Immature natural killer cell (primary cell): ENCODE measurements at regions not wholly inside any gene's neighbourhood (a gene's known extent, or its start where the extent isn't known, plus 50 kb on each side); places are given as distances from the start of the nearest gene placed in this dataset.
"Not testable (repeated sequence)": the region's sequence is repeated elsewhere in the genome, so short reads cannot be mapped to it uniquely, and the experiment has no call there.

Experiments used
- DNase-seq, 3 donors: peaks; one replicate each; pipeline ENCODE4 v3.0.0; 2022; ENCODE audit warnings: mixed read lengths in 1 of 3
- H3K27ac Mint-ChIP-seq, 6 donors: one replicate each; pipeline ENCODE4 v1.8.0; 2020; ENCODE audit warnings: mixed read lengths in 6 of 6, mild to moderate bottlenecking in 5 of 6, inconsistent platforms in 4 of 6, moderate library complexity in 3 of 6
- H3K27me3 Mint-ChIP-seq, 3 donors: one replicate each; pipeline ENCODE4 v1.8.0; 2020 to 2021; ENCODE audit warnings: low read depth in 3 of 3, mild to moderate bottlenecking in 3 of 3, mixed read lengths in 3 of 3, moderate library complexity in 3 of 3, inconsistent platforms in 1 of 3
- H3K36me3 Mint-ChIP-seq, 3 donors: one replicate each; pipeline ENCODE4 v1.8.0; 2020; ENCODE audit warnings: mixed read lengths in 3 of 3, inconsistent platforms in 2 of 3, mild to moderate bottlenecking in 2 of 3
- H3K4me1 Mint-ChIP-seq, 2 donors: one replicate each; pipeline ENCODE4 v1.8.0; 2020; ENCODE audit warnings: inconsistent platforms in 2 of 2, mild to moderate bottlenecking in 2 of 2, mixed read lengths in 2 of 2, moderate library complexity in 1 of 2
- H3K4me3 Mint-ChIP-seq, 5 donors: one replicate each; pipeline ENCODE4 v1.8.0; 2020; ENCODE audit warnings: mild to moderate bottlenecking in 5 of 5, mixed read lengths in 5 of 5, inconsistent platforms in 3 of 5, moderate library complexity in 3 of 5
- H3K9me3 Mint-ChIP-seq, 6 donors: one replicate each; pipeline ENCODE4 v1.8.0; 2020; ENCODE audit warnings: mild to moderate bottlenecking in 6 of 6, mixed read lengths in 6 of 6, inconsistent platforms in 4 of 6, moderate library complexity in 3 of 6

GRCh38 chr2:207370646-207371045, 159.1 kb upstream of the CREB1 start:
- no peak overlapping the region for H3K4me3 Mint-ChIP-seq
- H3K4me1 Mint-ChIP-seq: no peaks in the 10 kb centered on the region
- H3K27me3 Mint-ChIP-seq: peaks cover 0 to 2% (median 0%) of the 10 kb centered on the region in 3 donors
- H3K36me3 Mint-ChIP-seq: peaks cover 0 to 11% (median 0%) of the 10 kb centered on the region in 3 donors
- peaks cover 0 to 9% (median 4%) of the 10 kb centered on the region in 6 donors for H3K9me3 Mint-ChIP-seq
- no peak for DNase-seq
- no peak overlapping the region for H3K27ac Mint-ChIP-seq

GRCh38 chr2:207371877-207372276, 157.9 kb upstream of the CREB1 start:
- Mint-ChIP-seq H3K36me3 (peaks cover 0 to 11% (median 0%) of the 10 kb centered on the region in 3 donors), H3K4me3 (no peak overlapping the region), H3K27ac (no peak overlapping the region), H3K27me3 (peaks cover 0 to 2% (median 0%) of the 10 kb centered on the region in 3 donors), H3K9me3 (peaks cover 1 to 13% (median 9%) of the 10 kb centered on the region in 6 donors), H3K4me1 (no peaks in the 10 kb centered on the region)
- no peak for DNase-seq

GRCh38 chr2:207372483-207372882, 157.3 kb upstream of the CREB1 start:
- Mint-ChIP-seq H3K27me3 (no peaks in the 10 kb centered on the region), H3K9me3 (peaks cover 6 to 19% (median 13%) of the 10 kb centered on the region in 6 donors), H3K27ac (no peak overlapping the region), H3K36me3 (peaks cover 0 to 13% (median 0%) of the 10 kb centered on the region in 3 donors), H3K4me3 (no peak overlapping the region), H3K4me1 (no peaks in the 10 kb centered on the region)
- DNase-seq: no peak

GRCh38 chr2:207375207-207375875, 154.4 kb upstream of the CREB1 start:
- no peaks in the 10 kb centered on the region for H3K4me1 Mint-ChIP-seq
- H3K4me3 Mint-ChIP-seq: no peak overlapping the region
- no peak overlapping the region for H3K27ac Mint-ChIP-seq
- peaks cover 30 to 46% (median 38%) of the 10 kb centered on the region in 6 donors for H3K9me3 Mint-ChIP-seq
- no peaks in the 10 kb centered on the region for H3K27me3 Mint-ChIP-seq
- H3K36me3 Mint-ChIP-seq: peaks cover 4 to 30% (median 14%) of the 10 kb centered on the region in 3 donors
- DNase-seq: no peak

DNA sequence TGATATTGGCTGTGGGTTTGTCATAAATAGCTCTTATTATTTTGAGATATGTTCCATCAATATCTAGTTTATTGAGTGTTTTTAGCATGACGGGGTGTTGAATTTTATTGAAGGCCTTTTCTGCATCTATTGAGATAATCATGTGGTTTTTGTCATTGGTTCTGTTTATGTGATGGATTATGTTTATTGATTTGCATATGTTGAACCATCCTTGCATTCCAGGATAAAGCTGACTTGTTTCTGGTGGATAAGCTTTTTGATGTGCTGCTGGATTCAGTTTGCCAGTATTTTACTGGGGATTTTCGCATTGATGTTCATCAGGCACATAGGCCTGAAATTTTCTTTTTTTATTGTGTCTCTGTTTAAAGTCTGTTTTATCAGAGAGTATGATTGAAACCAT, 151.1 kb upstream of the CREB1 start:
- Mint-ChIP-seq H3K9me3 (peaks cover 28 to 53% (median 43%) of the 10 kb centered on the region in 6 donors), H3K36me3 (peaks cover 4 to 23% (median 21%) of the 10 kb centered on the region in 3 donors)
- H3K27ac Mint-ChIP-seq, H3K4me1 Mint-ChIP-seq, H3K27me3 Mint-ChIP-seq, H3K4me3 Mint-ChIP-seq, DNase-seq: not testable (repeated sequence)

GRCh38 chr2:207385076-207385475, 144.7 kb upstream of the CREB1 start:
- H3K27me3 Mint-ChIP-seq: peaks cover 1 to 7% (median 3%) of the 10 kb centered on the region in 3 donors
- H3K36me3 Mint-ChIP-seq: peaks cover 0 to 10% (median 10%) of the 10 kb centered on the region in 3 donors
- H3K27ac Mint-ChIP-seq: no peak overlapping the region

DNA sequence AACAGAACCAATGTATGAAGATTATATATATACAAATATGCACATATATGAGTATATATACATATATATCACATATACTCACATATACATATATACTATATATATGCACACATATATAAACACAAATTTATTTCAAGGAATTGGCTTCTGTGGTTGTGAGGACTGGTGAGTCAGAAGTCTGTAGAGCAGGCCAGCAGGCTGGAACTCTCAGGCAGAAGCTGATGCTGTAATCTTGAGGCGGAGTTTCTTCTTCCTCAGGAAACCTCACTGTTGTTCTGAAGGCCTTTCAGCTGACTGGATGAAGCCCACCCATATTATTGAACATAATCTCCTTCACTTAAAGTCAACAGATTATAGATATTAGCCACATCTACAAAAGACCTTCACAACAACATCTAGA, 143.9 kb upstream of the CREB1 start:
- peaks cover 1 to 7% (median 3%) of the 10 kb centered on the region in 3 donors for H3K27me3 Mint-ChIP-seq
- H3K36me3 Mint-ChIP-seq: peaks cover 0 to 10% (median 6%) of the 10 kb centered on the region in 3 donors
- no peak overlapping the region for H3K27ac Mint-ChIP-seq
- H3K9me3 Mint-ChIP-seq: peaks cover under 1 to 14% (median 8%) of the 10 kb centered on the region in 6 donors
- no peak for DNase-seq
- no peak overlapping the region for H3K4me3 Mint-ChIP-seq
- H3K4me1 Mint-ChIP-seq: no peaks in the 10 kb centered on the region

More at GRCh38 chr2:207385076-207385475, 144.7 kb upstream of the CREB1 start:
- H3K9me3 Mint-ChIP-seq: peaks cover 2 to 15% (median 11%) of the 10 kb centered on the region in 6 donors
- no peak overlapping the region for H3K4me3 Mint-ChIP-seq
- no peaks in the 10 kb centered on the region for H3K4me1 Mint-ChIP-seq
- DNase-seq: no peak

GRCh38 chr2:207387001-207387571, 142.7 kb upstream of the CREB1 start:
- Mint-ChIP-seq H3K9me3 (peaks cover 0 to 6% (median 1%) of the 10 kb centered on the region in 6 donors), H3K36me3 (peaks cover 0 to 9% (median 1%) of the 10 kb centered on the region in 3 donors), H3K4me1 (no peaks in the 10 kb centered on the region), H3K27ac (no peak overlapping the region), H3K27me3 (peaks cover 0 to 5% (median 1%) of the 10 kb centered on the region in 3 donors), H3K4me3 (no peak overlapping the region)
- no peak for DNase-seq

GRCh38 chr2:207390302-207391095, 139.3 kb upstream of the CREB1 start:
- Mint-ChIP-seq H3K4me1 (no peaks in the 10 kb centered on the region), H3K9me3 (no peaks in the 10 kb centered on the region), H3K36me3 (peaks cover 0 to 4% (median 3%) of the 10 kb centered on the region in 3 donors), H3K27ac (no peak overlapping the region), H3K4me3 (no peak overlapping the region), H3K27me3 (peaks cover 0 to 3% (median 2%) of the 10 kb centered on the region in 3 donors)
- DNase-seq: no peak

- Mint-ChIP-seq H3K27me3 (peaks cover 1 to 12% (median 7%) of the 10 kb centered on the region in 3 donors), H3K9me3 (no peaks in the 10 kb centered on the region), H3K4me3 (no peak overlapping the region), H3K36me3 (peaks cover 0 to 5% (median 3%) of the 10 kb centered on the region in 3 donors), H3K4me1 (no peaks in the 10 kb centered on the region), H3K27ac (no peak overlapping the region)
- DNase-seq: no peak
These were observed 135.5 kb upstream of the CREB1 start for GRCh38 chr2:207394203-207394781.

- Mint-ChIP-seq H3K9me3 (no peaks in the 10 kb centered on the region), H3K4me1 (no peaks in the 10 kb centered on the region), H3K36me3 (peaks cover 0 to 5% (median 3%) of the 10 kb centered on the region in 3 donors), H3K27ac (no peak overlapping the region), H3K4me3 (no peak overlapping the region), H3K27me3 (peaks cover 1 to 12% (median 7%) of the 10 kb centered on the region in 3 donors)
- no peak for DNase-seq
These were observed 134.8 kb upstream of the CREB1 start for GRCh38 chr2:207394812-207395534.

DNA sequence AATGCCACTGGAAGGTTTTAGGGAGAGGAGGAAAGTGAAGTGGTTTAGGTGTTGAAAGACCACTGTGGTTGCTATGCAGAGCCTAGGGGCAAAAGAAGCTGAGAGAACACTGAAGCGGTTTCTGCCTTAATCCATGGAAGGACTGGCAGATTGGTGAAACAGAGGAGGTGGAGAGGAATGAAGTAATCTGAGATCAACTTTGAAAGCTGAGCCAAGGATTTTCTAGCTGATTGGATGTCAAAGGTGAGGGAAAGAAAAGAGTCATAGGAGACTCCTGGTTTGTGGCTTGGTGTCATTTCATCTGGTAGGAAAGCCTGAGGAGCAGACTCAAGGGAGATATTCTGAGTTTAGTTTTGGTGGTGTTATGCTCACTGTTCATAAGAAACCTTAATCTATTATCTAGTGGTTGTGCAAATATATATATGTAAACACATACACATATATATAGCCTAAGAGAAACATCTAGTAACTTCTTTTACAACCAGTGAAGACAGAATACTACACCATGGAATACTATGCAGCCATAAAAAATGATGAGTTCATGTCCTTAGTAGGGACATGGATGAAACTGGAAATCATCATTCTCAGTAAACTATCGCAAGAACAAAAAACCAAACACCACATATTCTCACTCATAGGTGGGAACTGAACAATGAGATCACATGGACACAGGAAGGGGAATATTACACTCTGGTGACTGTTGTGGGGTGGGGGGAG, 134.1 kb upstream of the CREB1 start:
- H3K27ac Mint-ChIP-seq: no peak overlapping the region
- no peak for DNase-seq
- peaks cover 2 to 12% (median 7%) of the 10 kb centered on the region in 3 donors for H3K27me3 Mint-ChIP-seq
- peaks cover 0 to 5% (median 3%) of the 10 kb centered on the region in 3 donors for H3K36me3 Mint-ChIP-seq
- no peaks in the 10 kb centered on the region for H3K9me3 Mint-ChIP-seq
- no peaks in the 10 kb centered on the region for H3K4me1 Mint-ChIP-seq
- H3K4me3 Mint-ChIP-seq: no peak overlapping the region
